Vagina (tissue), 2 donors: ENCODE measurements at regions not wholly inside any gene's neighbourhood (a gene's known extent, or its start where the extent isn't known, plus 50 kb on each side); places are given as distances from the start of the nearest gene placed in this dataset.

ENCODE experiments used
- DNase-seq, 2 donors: peaks; one replicate each; pipeline ENCODE4 v3.0.0-alpha.2; 2017; ENCODE audit errors: extremely low spot score in 2 of 2
- H3K27ac ChIP-seq: fragments of 200-600 bp; sonication (generic); one replicate; pipeline ENCODE4 v1.5.1; 2019
- H3K27me3 ChIP-seq: fragments of 200-600 bp; sonication (generic); one replicate; pipeline ENCODE4 v1.5.1; 2019
- H3K36me3 ChIP-seq, 2 donors: fragments of 200-600 bp; sonication (generic); one replicate each; pipeline ENCODE4 v1.5.1; 2017 to 2019
- H3K4me1 ChIP-seq: fragments of 200-600 bp; sonication (generic); one replicate; pipeline ENCODE4 v1.5.1; 2019
- H3K4me3 ChIP-seq, 2 donors: fragments of 200-600 bp; sonication (generic); 1 replicate in 1 of 2; 2 replicates in 1 of 2; pipeline ENCODE4 v1.5.1; 2016 to 2019
- H3K9me3 ChIP-seq: fragments of 200-600 bp; sonication (generic); one replicate; pipeline ENCODE4 v1.5.1; 2019
- CTCF ChIP-seq, 3 experiments: fragments of 450-650 bp in 2 of 3; fragments of 200-600 bp in 1 of 3; sonication (generic) in 1 of 3; IDR thresholded peaks; one replicate each; pipeline ENCODE4 v1.5.1; 2017 to 2019; ENCODE audit warnings: antibody characterized with exemption in 3 of 3, mild to moderate bottlenecking in 2 of 3, moderate library complexity in 2 of 3
- POLR2A ChIP-seq, 2 donors: fragments of 450-650 bp; IDR thresholded peaks; one replicate each; pipeline ENCODE4 v1.6.1; 2017; ENCODE audit warnings: antibody characterized with exemption in 2 of 2, mild to moderate bottlenecking in 2 of 2, moderate library complexity in 2 of 2
- POLR2AphosphoS5 ChIP-seq, 2 donors: sonication (generic); formaldehyde crosslinking; IDR thresholded peaks; one replicate each; pipeline ENCODE4 v1.9.0; 2017; ENCODE audit warnings: antibody characterized with exemption in 2 of 2, mild to moderate bottlenecking in 2 of 2, low read depth in 1 of 2; ENCODE audit not compliant: insufficient read depth in 1 of 2
- intact Hi-C: fragments of 100-400 bp; cut with DNase I; formaldehyde crosslinking; loops from one replicate; pipeline ENCODE4 v1.15.1; 2023

- intact Hi-C loops, result no loop called here
- Histone ChIP-seq H3K4me3 (no peak overlapping the region), H3K36me3 (no peaks in the 10 kb centered on the region), H3K9me3 (no peaks in the 10 kb centered on the region), H3K4me1 (no peaks in the 10 kb centered on the region), H3K27me3 (no peaks in the 10 kb centered on the region), H3K27ac (no peak overlapping the region)
- no peak for TF ChIP-seq POLR2A (IDR thresholded peaks at IDR 0.05)
- no peak for TF ChIP-seq POLR2AphosphoS5 (IDR thresholded peaks at IDR 0.05; ENCODE audit: insufficient read depth in 1 of 2, low read depth in 1 of 2)
- DNase-seq, result no peak
These were observed 754.4 kb upstream of the MARCKS start for GRCh38 chr6:113102761-113103160.

GRCh38 chr6:113103634-113104361, 753.3 kb upstream of the MARCKS start:
- intact Hi-C loops, result no loop called here
- Histone ChIP-seq H3K4me3 (no peak overlapping the region), H3K4me1 (no peaks in the 10 kb centered on the region), H3K36me3 (no peaks in the 10 kb centered on the region), H3K27ac (no peak overlapping the region), H3K9me3 (no peaks in the 10 kb centered on the region), H3K27me3 (no peaks in the 10 kb centered on the region)
- TF ChIP-seq CTCF (IDR thresholded peaks at IDR 0.05), result no peak
- TF ChIP-seq POLR2AphosphoS5 (IDR thresholded peaks at IDR 0.05; ENCODE audit: insufficient read depth in 1 of 2, low read depth in 1 of 2), result no peak
- no peak for TF ChIP-seq POLR2A (IDR thresholded peaks at IDR 0.05)
- no peak for DNase-seq

GRCh38 chr6:113104541-113104940, 752.6 kb upstream of the MARCKS start:
- H3K36me3 ChIP-seq, result no peaks in the 10 kb centered on the region
- no peak overlapping the region for H3K27ac ChIP-seq
- TF ChIP-seq POLR2A (IDR thresholded peaks at IDR 0.05) (no peak), CTCF (IDR thresholded peaks at IDR 0.05) (no peak), POLR2AphosphoS5 (IDR thresholded peaks at IDR 0.05; ENCODE audit: insufficient read depth in 1 of 2, low read depth in 1 of 2) (no peak)
- intact Hi-C loops, result no loop called here
- H3K4me1 ChIP-seq, result no peaks in the 10 kb centered on the region
- no peak for DNase-seq
- H3K27me3 ChIP-seq, result no peaks in the 10 kb centered on the region
- no peaks in the 10 kb centered on the region for H3K9me3 ChIP-seq
- no peak overlapping the region for H3K4me3 ChIP-seq

GRCh38 chr6:113104951-113105350, 752.2 kb upstream of the MARCKS start:
- Histone ChIP-seq H3K27me3 (no peaks in the 10 kb centered on the region), H3K4me1 (no peaks in the 10 kb centered on the region), H3K36me3 (no peaks in the 10 kb centered on the region), H3K4me3 (no peak overlapping the region), H3K27ac (no peak overlapping the region), H3K9me3 (no peaks in the 10 kb centered on the region)
- intact Hi-C loops, result no loop called here
- no peak for DNase-seq
- no peak for TF ChIP-seq CTCF (IDR thresholded peaks at IDR 0.05)
- TF ChIP-seq POLR2AphosphoS5 (IDR thresholded peaks at IDR 0.05; ENCODE audit: insufficient read depth in 1 of 2, low read depth in 1 of 2), result no peak
- no peak for TF ChIP-seq POLR2A (IDR thresholded peaks at IDR 0.05)

GRCh38 chr6:113110211-113110610, 746.9 kb upstream of the MARCKS start:
- no peaks in the 10 kb centered on the region for H3K4me1 ChIP-seq
- TF ChIP-seq POLR2AphosphoS5 (IDR thresholded peaks at IDR 0.05; ENCODE audit: insufficient read depth in 1 of 2, low read depth in 1 of 2) (no peak), POLR2A (IDR thresholded peaks at IDR 0.05) (no peak), CTCF (IDR thresholded peaks at IDR 0.05) (no peak)

More at GRCh38 chr6:113110211-113110610, 746.9 kb upstream of the MARCKS start:
- Histone ChIP-seq H3K27ac (no peak overlapping the region), H3K9me3 (no peaks in the 10 kb centered on the region), H3K27me3 (no peaks in the 10 kb centered on the region), H3K36me3 (no peaks in the 10 kb centered on the region), H3K4me3 (no peak overlapping the region)
- DNase-seq, result no peak
- intact Hi-C loops, result no loop called here
